GM12891 (cell line): ENCODE measurements at regions not wholly inside any gene's neighbourhood (a gene's known extent, or its start where the extent isn't known, plus 50 kb on each side); places are given as distances from the start of the nearest gene placed in this dataset.

ENCODE experiments used
- POLR2A ChIP-seq: IDR thresholded peaks from 2 replicates; pipeline ENCODE4 v1.6.1; 2011; ENCODE audit warnings: low read depth, low read length, control low read depth
- POLR2AphosphoS5 ChIP-seq: IDR thresholded peaks from 2 replicates; pipeline ENCODE4 v1.6.1; 2011; ENCODE audit warnings: low read depth, low read length, control low read depth
- POU2F2 ChIP-seq: IDR thresholded peaks from 2 replicates; pipeline ENCODE4 v1.6.1; 2011; ENCODE audit warnings: low read depth, mild to moderate bottlenecking, control low read depth, low read length, moderate library complexity

DNA sequence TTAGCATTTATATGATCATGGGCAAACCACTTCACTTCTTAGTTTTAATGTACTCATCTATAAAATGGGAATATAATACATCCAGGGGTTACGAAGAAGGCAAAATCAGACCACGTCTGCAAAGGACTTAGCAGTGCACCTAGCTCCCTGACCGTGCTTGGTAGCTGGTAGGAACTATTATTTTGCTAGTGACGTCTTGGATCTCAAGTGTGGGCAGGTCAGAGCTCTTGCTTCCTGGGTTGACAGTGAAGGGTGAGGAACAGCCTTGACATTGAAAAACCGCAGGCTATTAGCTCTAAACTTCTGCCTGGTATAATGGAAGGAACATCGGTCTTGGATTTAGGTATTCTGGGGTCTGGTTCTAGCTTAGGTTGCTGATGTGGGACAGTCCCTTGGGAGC is 89.3 kb upstream of the MED13L start:
- TF ChIP-seq POU2F2 (no peak), POLR2AphosphoS5 (no peak), POLR2A (no peak)
